ENCODE measurements at regions not wholly inside any gene's neighbourhood (a gene's known extent, or its start where the extent isn't known, plus 50 kb on each side); places are given as distances from the start of the nearest gene placed in this dataset.
A peak's percentile ranks its signal among the peaks of the same experiment; 100 is the strongest.

- TF ChIP-seq, protein P1, sequence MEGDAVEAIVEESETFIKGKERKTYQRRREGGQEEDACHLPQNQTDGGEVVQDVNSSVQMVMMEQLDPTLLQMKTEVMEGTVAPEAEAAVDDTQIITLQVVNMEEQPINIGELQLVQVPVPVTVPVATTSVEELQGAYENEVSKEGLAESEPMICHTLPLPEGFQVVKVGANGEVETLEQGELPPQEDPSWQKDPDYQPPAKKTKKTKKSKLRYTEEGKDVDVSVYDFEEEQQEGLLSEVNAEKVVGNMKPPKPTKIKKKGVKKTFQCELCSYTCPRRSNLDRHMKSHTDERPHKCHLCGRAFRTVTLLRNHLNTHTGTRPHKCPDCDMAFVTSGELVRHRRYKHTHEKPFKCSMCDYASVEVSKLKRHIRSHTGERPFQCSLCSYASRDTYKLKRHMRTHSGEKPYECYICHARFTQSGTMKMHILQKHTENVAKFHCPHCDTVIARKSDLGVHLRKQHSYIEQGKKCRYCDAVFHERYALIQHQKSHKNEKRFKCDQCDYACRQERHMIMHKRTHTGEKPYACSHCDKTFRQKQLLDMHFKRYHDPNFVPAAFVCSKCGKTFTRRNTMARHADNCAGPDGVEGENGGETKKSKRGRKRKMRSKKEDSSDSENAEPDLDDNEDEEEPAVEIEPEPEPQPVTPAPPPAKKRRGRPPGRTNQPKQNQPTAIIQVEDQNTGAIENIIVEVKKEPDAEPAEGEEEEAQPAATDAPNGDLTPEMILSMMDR (IDR thresholded peaks at IDR 0.05) = peak; percentile 47
These were observed 93.0 kb upstream of the MEGF10 start for GRCh38 chr5:127197402-127198167.

DNA sequence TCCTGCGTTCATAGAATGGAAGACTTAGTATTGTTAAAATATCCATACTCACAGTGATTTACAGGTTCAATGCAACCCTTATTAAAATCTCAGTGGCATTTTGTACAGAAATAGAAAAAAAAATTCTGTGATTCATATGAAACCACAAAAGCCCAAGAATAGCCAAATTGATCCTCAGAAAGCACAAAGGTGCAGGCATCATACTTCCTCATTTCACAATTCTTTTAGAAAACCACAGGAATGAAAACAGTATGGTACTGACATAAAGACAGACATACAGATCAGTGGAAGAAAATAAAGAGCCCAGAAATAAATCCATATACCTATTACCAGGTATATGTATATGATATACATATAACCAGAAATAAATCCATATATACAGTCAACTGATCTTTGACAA is 86.8 kb upstream of the MEGF10 start:
- TF ChIP-seq, protein P1 (IDR thresholded peaks at IDR 0.05) = no peak

DNA sequence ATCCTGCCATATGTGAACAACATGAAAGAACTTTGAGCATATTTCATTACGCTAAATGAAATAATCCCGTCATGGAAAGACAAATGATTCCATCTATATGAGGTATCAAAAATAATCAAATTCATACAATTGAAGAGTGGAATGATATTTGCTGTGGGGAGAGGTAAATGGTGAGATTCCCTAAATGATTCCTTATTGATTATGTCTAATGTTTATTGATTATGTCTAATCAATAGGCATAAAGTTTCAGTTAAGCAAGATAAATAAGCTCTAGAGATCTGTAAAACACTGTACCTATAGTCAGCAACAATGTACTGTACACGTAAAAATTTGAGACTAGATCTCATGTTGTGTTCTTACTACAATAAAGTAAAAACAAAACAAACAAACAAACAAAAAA is 85.4 kb upstream of the MEGF10 start:
- TF ChIP-seq, protein P1 (IDR thresholded peaks at IDR 0.05) = no peak

DNA sequence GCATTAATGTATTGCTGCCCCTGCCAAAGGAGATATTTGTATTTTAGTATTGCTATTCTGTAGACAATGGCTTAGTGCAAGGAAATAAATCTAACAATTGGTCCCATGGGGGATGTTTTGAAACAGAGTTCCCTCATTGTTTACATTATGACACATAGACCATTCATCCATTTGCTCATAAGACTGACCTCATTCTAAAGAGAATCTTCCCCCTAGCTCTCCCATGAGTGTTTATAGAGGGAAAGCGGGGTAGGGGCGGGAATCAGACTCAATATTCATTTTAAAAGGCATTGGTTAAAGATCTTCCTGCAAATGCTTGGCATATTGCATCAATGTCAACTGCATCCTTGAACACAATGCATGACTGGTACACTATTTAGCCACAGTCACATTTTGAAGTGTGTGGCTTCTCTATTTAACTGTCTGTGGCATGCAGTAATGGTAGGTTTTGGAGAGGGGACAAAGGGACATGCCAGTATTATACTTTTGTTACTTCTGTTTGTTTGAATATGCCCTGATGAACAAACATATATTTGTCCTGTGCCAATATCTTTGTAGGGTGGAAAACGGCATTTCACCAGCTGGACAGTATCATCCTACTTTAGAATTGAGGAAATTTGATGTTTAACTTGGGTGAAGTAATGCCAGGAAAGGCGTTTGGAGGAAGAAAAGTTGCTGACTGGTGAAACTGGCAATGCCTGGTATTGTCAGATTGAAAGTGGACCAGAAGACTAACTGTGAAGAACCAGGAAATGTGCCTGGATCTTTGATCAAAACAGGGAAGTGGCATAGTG is 84.1 kb upstream of the MEGF10 start:
- TF ChIP-seq, protein P1 (IDR thresholded peaks at IDR 0.05) = no peak

GRCh38 chr5:127210042-127210441 is 80.6 kb upstream of the MEGF10 start:
- TF ChIP-seq, protein P1 (IDR thresholded peaks at IDR 0.05) = no peak

DNA sequence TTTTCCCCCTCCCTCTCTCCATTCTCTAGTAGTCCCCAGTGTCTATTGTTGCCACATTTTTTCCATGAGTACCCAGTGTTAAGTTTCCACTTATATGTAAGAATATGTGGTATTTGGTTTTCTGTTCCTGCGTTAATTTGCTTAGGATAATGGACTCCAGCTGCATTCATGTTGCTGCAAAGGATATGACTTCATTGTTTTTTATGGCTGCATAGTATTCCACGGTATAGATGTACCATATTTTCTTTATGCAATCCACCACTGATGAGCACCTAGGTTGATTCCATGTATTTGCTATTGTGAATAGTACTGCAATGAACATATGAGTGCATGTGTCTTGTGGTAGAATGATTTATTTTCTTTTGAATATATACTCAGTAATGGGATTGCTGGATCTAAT is 77.4 kb upstream of the MEGF10 start:
- TF ChIP-seq, protein P1 (IDR thresholded peaks at IDR 0.05) = no peak

GRCh38 chr5:127216143-127216542 is 74.5 kb upstream of the MEGF10 start:
- TF ChIP-seq, protein P1 (IDR thresholded peaks at IDR 0.05) = no peak

Measured in LNCAP (cell line).